GM21786 (cell line): ENCODE measurements at regions not wholly inside any gene's neighbourhood (a gene's known extent, or its start where the extent isn't known, plus 50 kb on each side); places are given as distances from the start of the nearest gene placed in this dataset.

Source experiments
- ATAC-seq: cut with Tn5 transposase; IDR thresholded peaks from one replicate; pipeline ENCODE4 v1.9.1; 2021; ENCODE audit not compliant: unreplicated experiment

DNA sequence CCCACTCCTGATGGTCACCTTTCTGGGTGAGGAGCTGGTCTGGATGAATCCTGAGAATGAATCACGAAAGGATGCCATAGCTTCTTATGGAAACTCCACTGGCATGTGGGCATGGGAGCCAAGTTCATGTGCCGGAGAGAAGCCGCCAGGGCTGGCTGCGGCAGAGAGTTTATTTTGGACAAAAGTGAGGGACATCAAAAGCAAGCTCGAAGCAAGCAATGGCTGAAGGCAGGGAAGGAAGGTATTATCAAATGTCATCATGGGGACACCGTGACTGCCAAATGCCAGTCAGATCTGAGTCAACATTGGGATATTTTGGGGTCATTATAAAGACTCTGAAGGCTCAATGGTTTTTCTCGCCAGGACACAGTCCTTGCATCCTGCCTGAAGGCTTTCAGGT is 249.1 kb downstream of the QKI start:
- no peak for ATAC-seq

DNA sequence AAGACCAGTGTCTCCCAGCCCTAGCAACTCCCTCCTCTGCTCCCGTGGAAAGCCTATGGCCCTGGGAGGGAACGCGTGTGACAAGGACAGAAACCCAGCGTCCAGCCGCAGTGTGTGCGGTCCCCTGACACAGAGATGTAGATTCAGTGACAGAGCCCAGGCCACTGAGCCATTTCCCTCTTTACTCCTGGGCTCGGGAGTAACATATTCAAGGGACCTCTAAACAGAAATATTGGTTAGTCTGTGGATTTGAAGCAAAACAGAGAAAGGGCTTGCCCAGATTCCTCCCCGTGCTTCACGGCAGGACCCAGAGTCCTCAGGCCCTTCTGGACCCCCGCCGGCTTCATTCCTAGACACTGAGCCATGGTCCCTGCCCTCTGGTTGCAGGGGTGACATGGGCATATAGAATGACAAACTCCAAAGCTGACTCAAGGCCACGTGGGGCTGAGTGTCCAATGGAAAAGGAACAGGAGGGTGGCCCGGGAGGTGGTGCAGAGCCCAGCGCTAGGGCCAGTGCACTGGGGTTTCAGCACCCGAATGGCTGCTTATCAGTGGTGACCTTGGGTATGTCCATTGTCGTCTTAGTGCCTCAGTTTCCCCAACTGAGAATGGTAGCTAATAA is 248.2 kb downstream of the QKI start:
- no peak for ATAC-seq

DNA sequence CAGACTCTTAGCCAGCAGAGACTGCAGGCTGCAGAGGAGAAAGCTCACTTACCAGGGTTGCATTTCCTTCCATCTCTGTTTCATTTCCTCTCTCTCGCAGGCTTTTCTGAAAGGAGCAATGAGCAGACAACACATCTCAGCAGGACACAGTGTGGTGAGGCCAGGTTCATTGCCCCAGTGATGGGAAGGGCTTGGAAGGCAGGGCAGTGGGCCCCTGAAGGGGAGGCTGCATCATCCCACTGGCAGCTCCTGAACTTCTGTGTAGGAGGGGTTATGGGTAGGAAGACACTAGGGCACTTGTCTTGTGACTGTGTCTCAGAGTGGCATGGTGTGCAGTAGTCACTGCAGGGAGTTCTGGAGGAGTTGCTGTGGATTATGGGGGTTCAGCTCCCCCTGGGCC is 246.8 kb downstream of the QKI start:
- peak; percentile 97 for ATAC-seq

DNA sequence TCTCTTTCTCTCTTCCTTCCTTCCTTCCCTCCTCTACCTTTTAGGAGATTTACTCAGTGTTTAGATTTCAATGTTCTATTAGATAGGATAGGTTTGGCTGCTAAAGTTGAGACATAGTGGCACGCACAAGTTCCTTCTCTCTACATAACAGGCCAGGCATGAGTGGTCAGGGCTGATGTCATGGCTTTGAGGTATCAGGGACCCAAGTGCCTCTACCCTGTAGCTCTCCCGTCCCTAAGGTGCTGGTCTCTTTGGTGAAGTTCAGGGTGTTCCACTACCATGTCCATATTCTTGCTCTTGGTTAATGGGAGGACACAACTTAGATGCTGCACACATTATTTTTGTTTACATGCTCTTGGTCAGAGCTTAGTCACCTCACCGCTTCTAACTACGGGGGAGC is 245.3 kb downstream of the QKI start:
- no peak for ATAC-seq

DNA sequence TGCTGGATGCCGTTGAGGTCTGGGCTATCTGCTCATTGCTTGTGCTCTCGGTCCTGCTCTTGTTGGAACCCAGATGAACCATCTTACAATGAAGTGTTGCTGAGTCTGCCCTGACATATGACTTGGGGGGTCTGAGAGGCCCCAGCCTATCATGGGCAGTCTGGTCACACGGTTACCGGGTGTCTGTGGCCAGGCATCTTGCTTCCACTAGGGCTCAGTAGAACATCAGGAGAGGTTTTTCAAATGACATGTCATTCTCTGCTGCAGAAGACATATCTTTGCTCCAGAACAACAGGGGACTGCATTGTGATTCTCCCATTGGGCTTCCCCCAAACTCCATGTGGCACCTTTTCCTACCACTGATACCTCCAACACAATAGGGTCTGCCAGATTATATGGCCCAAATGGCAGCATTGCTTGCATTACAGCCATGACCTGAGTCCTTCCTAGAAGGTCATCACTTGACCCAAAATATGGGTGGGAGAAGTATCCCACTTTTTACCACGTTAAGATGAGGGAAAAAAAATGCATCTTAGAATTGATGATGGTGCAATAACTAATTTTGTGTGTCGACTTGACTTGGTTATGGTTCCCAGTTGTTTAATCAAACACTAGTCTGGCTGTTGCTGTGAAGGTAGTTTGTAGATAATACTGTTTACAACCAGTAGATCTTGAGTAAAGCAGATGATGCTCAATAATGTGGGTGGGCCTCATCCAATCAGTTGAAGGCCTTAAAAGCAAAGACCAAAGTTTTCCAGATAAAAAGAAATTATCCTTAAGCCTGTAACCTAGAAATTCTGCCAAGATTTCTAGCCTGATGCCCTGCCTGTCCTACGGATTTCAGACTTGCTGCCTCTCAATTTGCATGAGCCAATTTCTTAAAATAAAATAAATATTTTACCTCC is 241.0 kb downstream of the QKI start:
- ATAC-seq, result no peak

DNA sequence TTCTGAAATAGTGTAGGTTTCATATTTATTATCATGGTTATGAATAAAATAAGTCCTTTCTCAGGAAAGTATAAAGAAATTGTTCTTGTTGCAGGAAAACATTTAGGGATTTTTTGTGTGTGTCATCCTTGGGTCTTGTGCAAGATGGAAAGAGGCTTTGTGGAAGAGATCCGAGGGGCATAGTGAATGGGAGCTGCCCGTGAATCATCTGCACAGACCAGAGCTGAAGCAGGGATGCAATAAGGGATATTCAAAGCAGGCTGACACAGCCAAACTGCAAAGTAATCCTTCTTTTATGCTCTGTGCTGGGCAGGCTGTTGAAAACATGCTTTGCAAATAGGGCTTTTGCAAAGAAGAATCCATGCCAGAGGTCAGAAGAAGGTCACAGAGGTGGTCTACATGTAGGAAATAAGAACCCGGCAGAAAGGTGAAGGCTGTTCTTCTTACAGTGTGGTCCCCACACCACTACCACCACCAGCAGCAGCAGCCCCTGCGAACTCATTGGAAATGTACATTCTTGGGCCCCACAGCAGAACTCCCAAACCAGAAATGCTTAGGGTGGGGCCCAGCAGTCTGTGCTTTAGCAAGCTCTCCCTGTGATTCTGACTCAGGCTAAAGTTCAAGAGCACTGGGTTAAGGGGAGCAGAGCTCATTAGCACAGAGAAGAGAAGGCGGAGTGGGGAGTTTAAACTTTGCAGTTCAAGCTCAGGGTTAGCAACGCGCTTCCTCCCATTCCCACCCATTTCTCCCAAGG is 237.6 kb downstream of the QKI start:
- no peak for ATAC-seq

DNA sequence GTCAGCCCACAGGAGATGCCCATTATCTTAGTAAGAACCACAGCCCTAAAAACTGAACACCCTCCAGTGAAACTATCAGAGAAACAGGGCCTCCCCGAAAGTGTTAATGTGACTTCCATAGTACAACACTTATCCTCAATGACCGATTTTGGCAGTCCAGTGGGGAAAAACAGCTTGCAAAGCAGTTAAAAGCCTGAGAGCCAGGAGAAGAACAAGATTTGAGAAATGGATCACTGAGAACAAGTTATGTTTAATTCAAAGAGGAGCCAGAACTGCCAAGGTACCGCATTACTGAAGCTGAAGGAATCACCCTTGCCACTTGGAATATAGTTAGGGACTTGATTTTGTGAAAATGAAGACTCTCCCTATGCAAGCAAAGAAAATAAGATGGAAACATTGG is 236.9 kb downstream of the QKI start:
- no peak for ATAC-seq

DNA sequence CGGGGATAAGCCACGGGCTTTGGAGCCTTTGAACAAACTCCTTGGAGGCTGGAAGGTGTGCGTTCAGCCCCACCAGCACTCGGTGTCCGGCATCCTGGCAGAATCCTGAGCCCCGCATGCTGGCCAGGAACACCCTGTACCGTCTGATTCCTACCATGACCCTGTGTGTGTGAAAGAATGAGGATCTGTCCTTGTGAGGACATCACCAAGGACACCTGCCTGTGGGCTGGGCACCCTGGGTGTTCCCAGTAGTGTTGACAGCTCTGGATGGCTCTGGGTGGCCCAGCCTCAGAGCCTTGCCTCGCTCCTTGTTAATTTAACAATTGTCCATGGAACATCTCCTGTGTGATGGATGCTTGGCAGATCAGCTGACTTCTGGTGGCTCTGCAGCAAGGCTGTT is 234.3 kb downstream of the QKI start:
- no peak for ATAC-seq

DNA sequence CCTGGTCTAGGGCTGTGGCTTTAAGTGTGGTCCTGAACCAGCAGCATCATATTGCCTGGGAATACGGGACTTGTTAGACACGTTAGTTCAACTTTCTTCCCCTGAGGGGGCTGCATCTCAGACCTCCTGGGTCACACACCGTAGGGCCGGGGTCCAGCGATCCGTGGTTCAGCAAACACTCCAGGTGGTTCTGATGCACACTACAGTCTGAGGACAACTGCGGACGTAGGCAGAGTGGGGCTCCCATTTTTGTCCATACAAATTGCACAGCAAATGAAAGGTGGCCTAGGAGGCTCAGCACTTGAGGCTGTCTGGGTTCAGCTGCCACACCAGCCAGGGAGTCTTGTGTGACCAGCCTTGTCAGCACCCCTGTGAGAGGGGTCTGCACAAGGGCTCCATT is 233.1 kb downstream of the QKI start:
- no peak for ATAC-seq

DNA sequence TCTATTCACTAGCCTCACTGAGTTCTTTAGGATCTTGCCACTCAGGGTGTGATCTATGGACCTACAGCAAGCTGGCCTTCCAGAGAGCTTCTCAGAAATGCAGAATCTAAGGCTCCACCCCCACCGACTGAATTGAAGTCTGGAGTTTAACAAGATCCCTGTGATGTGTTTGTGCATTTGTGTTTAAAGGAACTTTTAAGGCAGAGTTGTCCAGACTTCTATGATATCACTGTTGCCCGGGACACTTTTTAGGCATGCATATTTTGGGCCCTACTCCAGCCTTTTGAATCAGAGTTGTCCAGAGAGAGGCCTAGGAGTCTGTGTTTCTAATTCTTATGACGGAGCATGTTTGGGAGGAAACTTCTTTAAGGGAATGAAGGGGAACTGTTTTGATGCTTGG is 232.3 kb downstream of the QKI start:
- no peak for ATAC-seq

DNA sequence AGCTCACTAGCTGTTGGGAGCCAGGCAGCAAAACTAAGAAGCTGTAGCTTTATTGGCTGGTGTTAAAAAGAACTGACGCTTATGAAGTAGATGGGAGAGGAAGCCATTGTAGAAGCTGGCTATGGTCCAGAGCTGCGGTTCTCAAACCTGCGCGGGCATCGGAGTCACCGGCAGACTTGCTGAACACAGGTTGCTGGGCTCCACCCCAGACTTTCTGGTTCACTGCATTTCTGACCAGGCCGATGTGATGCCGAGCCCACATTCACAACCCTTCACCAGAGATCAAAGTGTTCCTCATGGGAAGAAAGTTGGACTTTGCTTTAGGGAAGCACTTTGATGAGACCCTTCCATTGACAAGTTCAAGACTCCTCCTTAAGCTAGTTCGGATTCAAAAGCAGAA is 231.6 kb downstream of the QKI start:
- ATAC-seq, result no peak

DNA sequence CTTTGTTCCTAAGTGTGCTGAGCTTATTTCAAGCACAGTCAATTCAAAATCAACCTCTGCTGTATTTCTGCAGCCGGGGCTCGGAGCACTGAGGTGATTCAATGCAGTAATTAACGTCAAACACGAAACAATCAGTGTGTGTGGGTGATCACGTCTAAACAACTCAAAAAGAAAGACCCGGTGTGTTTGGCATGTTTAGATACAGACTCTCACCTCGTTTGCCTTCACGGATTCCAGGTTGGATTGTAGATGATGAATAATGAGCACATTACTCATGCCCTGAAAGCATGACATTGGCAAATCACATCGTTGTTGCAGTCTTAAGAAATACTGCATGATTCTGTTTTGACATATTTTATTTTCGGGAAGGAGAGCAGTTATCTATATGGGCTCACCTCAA is 231.0 kb downstream of the QKI start:
- ATAC-seq, result no peak

DNA sequence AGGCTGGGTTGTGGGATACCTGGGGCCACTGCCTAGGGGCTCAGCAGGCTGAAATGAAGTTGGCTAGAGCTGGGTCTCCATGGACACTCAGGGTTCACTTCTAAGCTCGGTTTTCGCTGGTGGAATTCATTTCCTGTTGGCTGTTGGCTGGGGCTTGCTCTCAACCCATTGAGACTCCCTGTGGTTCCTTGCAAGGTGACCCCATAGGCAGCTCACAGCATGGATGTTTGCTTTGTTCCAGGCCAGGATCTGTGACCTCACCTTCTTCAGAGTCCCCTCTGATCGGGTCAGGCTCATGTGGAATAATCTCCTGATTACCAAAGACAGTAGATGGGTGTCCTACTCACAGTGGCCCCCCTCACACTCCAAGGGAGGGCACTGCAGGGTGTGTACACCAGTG is 229.3 kb downstream of the QKI start:
- ATAC-seq, result no peak

DNA sequence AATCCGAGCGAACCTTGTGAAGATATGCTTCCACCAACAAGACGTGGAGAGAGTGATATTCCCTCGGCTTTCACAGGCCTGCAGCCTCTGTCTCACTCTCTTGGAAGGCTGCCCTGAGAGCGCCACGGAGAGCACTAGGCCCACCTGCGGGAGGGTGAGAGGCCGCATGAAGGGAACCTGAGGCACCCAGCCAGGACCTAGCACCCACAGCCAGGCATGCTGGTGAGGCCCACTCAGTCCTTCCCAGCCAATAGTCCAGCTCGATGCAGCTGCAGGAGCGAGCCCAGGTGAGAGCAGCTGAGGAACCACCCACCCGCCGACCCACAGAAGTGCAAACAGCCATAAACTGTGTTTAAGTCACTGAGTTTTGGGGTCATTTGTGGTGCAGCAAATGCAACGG is 227.2 kb downstream of the QKI start:
- ATAC-seq, result no peak

DNA sequence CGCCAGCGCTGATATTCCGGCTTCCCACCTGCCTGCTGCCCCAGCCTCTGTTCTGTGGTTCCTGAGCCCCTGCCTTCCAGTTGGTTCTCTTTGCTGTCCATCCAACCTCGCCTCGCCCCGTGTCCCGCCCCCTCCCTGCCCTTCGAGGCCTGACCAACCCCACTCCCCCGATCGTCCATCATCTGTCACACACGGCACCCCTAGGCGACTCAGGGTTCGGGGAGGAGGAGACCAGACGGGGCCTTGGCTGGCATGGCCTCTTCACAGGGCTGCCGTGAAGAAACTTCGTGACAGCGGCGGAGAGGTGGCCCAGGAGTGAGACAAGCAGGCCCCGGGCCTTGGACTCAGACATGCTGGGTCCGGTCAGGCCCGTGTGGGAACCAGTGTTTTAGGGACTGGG is 226.1 kb downstream of the QKI start:
- no peak for ATAC-seq

DNA sequence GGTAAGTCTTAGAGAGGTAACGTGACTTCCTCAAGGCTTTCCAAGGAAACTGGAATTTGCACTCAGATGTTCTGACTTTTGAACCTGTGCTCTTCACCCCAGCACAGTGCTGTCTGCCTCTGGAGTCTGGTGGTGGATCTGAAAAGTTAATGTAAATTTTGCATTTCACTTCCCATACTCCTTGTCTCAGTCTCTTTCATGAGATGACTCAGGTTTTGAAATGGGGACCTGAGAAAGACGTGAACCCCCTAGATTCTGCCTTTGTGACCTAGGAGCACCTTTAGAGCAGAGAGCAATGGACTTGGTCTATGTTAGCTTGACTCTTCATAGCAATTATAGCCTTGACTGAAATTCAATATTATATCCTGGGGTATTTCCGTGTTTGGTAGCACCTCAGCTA is 223.0 kb downstream of the QKI start:
- peak; percentile 86 for ATAC-seq

DNA sequence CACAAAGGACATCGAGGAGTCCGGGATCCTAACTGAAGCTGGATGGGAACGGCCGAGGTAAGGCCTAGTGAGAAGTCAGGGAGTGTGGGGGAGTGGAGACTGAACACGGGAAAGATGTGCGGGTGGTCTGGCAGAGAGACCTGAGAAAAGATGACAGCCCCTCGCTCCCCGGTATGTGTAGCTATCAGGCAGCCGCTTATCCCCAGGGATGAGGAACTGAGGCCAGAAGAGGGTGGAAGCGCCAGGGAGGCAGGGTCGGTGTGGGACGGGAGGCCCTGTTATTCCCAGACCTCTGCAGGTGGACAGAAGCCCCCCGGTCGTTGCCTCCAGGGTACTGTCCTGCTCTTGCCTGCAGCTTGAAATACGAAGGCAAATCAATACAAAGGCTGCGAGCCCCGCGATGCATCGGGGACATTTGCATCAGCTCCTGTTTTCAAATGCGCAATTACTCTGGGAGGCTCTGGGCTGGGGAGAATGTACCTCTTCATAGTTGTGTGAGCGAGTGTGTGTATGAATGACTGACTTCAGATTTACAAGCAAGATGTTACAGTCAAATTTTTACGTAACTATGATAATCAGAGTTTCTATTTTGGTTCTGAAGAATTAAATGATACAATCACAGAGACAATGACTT is 221.3 kb downstream of the QKI start:
- ATAC-seq, result no peak

DNA sequence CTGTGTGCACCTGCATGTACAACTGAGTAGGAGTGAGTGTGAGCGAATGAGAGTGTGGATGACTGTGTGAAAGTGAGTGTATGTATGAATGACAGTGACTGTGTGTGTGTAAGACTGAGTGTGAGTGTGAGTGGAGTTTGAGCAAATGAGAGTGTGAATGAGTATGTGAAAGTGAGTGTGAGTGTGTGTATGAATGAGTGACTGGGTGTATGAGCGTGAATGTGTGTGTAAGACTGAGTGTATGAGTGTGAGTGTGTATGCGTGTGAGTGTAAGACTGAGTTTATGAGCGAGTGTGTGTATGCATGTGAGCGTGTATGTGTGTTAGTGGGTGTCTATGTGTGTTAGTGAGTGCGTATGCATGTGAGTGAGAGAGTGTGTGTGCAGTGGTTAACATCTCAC is 220.8 kb downstream of the QKI start:
- no peak for ATAC-seq

DNA sequence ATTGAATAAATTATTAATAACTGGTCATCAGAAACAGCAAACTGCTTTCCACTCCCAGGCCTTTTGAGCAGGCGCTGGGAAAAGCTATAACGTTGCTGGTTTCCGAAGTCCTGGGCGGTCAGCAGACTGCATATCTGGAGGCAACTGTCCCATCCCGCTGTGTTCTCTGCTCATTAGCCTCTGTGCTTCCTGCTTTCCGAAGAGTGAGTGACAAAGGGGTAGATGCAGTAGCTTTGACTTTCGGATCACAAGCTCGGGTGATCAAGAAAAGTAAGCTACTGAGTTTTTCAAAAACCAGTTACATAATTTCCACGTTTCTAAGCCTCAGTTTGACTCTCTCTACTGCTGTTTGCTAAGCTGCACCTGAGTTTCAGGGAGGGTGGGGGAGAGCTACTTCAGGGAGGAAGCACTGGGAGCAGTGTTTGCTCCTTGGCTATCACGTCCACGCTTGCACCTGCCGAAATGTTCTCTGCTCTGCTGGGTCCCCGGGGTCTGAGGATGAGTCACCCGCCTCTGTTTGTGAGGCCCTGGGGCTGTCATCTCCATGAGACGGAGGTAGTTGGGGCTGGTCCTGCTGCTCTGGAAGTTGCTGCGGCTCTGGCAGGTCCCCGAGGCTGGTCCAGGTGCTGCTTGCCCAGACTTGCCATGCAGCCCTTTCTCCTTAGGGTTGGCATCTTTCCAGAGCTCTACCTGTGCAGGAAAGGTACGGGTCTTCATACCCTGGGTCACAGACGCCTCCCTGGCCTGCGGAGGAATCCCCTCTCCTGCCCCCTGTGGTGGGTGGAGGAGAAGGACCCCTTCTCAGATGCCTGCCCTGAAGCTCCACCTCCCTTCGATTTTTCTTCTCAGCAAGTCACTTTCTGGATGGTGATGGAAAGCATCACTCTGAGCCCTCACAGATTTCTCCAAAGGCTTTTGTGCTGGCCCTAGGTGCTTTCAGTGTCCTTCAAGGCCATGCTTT is 220.0 kb downstream of the QKI start:
- ATAC-seq, result no peak

DNA sequence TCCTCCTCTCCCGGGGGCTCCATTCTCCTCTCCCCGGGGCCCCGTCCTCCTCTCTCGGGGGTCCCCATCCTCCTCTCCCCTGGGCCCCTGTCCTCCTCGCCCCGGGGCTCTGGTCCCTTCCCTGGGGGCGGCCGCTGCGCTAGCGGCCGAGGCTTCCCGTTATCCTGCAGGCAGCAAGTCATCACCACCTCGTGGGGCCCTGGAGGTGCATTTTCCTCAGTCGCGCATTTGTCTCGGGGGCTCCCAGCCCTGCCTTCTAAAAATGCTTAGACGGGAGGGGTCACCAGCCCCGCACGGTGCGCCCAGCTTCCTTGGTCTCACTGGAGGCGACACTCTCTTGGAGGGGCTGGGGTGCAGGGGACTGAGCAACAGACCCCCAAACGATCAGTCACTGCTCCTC is 216.5 kb downstream of the QKI start:
- no peak for ATAC-seq
